ENCODE measurements at regions not wholly inside any gene's neighbourhood (a gene's known extent, or its start where the extent isn't known, plus 50 kb on each side); places are given as distances from the start of the nearest gene placed in this dataset.

DNA sequence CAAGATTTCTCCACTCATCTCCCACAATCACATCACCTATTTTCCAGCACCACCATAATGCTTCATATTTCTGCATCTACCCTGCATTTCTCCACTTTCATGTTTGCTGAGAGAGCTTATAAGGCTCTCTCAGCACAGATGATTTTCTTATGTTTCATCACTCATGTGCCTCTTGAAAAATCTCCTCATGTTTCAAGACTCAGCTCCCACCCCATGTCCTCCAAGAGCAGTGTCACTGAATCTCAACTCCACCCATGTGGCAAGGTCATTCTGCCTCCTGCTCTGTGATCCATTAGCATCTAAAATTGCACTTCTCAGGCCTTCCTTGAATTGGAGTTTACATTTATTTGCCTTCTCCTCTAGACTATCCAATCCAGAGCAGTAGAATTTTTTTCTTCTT, 178.7 kb upstream of the IRAK1BP1 start:
- BruUV-seq (replicated peaks): no TSS peak
- Histone ChIP-seq H3K4me2 (ENCODE audit: low read length) (no peak overlapping the region), H3K9me3 (ENCODE audit: control insufficient read depth in 1 of 2, insufficient read depth in 1 of 2, low read depth in 1 of 2, low read length in 2 of 2) (no peaks in the 10 kb centered on the region), H3K4me3 (replicated peaks in 1 of 2; ENCODE audit: low read depth in 1 of 2, low read length in 2 of 2) (no peak overlapping the region), H3K36me3 (ENCODE audit: control insufficient read depth in 1 of 2, insufficient read depth in 2 of 2, low read length in 2 of 2) (no peaks in the 10 kb centered on the region), H3K9ac (ENCODE audit: low read length) (no peak overlapping the region), H4K20me1 (ENCODE audit: insufficient read depth) (no peaks in the 10 kb centered on the region), H3K79me2 (ENCODE audit: insufficient read depth, low read length) (no peaks in the 10 kb centered on the region), H3K9me2 (ENCODE audit: insufficient read depth) (no peaks in the 10 kb centered on the region), H3K27me3 (ENCODE audit: insufficient read depth, low read length) (no peaks in the 10 kb centered on the region), H3K27ac (ENCODE audit: low read depth, low read length) (no peak overlapping the region), H3K4me1 (ENCODE audit: control insufficient read depth in 1 of 2, insufficient read depth in 2 of 2, low read length in 2 of 2) (no peaks in the 10 kb centered on the region), H2AFZ (ENCODE audit: low read depth, low read length, poor library complexity, severe bottlenecking) (no peak overlapping the region)
- ChIA-PET POLR2A (no interaction called here), RAD21 (ENCODE audit: low non-redundant PET in 1 of 2, low total read pairs in 2 of 2, uncharacterized antibody in 2 of 2, unreplicated experiment in 2 of 2) (no interaction called here), CTCF (no interaction called here)
- no peak for ATAC-seq
- TF ChIP-seq EZH2 (IDR thresholded peaks at IDR 0.05) (no peak), EGR1 (IDR thresholded peaks at IDR 0.05; ENCODE audit: low read depth) (no peak), SIN3A (IDR thresholded peaks at IDR 0.05; ENCODE audit: low read depth) (no peak), RAD21 (IDR thresholded peaks at IDR 0.05; ENCODE audit: low read depth) (no peak), TCF7L2 (IDR thresholded peaks at IDR 0.05; ENCODE audit: borderline replicate concordance, extremely low read depth, insufficient read depth, insufficient read length) (no peak), YY1 (IDR thresholded peaks at IDR 0.05; ENCODE audit: extremely low read depth, insufficient replicate concordance, low read depth, low read length) (no peak), EZH2phosphoT487 (IDR thresholded peaks at IDR 0.05; ENCODE audit: borderline replicate concordance) (no peak), POLR2A (IDR thresholded peaks at IDR 0.05; ENCODE audit: borderline replicate concordance, extremely low read depth, insufficient read depth, insufficient read length) (no peak), JUND (IDR thresholded peaks at IDR 0.05) (no peak), POLR2AphosphoS5 (IDR thresholded peaks at IDR 0.05; ENCODE audit: low read depth, low read length) (no peak), SP1 (IDR thresholded peaks at IDR 0.05; ENCODE audit: low read depth) (no peak), CBX3 (IDR thresholded peaks at IDR 0.05; ENCODE audit: low read depth) (no peak), CEBPB (IDR thresholded peaks at IDR 0.05; ENCODE audit: low read depth) (no peak)
- TF ChIP-seq, protein P1, sequence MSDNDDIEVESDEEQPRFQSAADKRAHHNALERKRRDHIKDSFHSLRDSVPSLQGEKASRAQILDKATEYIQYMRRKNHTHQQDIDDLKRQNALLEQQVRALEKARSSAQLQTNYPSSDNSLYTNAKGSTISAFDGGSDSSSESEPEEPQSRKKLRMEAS (IDR thresholded peaks at IDR 0.05): no peak
- TF ChIP-seq, protein P2, sequence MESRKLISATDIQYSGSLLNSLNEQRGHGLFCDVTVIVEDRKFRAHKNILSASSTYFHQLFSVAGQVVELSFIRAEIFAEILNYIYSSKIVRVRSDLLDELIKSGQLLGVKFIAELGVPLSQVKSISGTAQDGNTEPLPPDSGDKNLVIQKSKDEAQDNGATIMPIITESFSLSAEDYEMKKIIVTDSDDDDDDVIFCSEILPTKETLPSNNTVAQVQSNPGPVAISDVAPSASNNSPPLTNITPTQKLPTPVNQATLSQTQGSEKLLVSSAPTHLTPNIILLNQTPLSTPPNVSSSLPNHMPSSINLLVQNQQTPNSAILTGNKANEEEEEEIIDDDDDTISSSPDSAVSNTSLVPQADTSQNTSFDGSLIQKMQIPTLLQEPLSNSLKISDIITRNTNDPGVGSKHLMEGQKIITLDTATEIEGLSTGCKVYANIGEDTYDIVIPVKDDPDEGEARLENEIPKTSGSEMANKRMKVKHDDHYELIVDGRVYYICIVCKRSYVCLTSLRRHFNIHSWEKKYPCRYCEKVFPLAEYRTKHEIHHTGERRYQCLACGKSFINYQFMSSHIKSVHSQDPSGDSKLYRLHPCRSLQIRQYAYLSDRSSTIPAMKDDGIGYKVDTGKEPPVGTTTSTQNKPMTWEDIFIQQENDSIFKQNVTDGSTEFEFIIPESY (IDR thresholded peaks at IDR 0.05; ENCODE audit: extremely low read depth, insufficient replicate concordance, low read length): no peak
- TF ChIP-seq, protein P3, sequence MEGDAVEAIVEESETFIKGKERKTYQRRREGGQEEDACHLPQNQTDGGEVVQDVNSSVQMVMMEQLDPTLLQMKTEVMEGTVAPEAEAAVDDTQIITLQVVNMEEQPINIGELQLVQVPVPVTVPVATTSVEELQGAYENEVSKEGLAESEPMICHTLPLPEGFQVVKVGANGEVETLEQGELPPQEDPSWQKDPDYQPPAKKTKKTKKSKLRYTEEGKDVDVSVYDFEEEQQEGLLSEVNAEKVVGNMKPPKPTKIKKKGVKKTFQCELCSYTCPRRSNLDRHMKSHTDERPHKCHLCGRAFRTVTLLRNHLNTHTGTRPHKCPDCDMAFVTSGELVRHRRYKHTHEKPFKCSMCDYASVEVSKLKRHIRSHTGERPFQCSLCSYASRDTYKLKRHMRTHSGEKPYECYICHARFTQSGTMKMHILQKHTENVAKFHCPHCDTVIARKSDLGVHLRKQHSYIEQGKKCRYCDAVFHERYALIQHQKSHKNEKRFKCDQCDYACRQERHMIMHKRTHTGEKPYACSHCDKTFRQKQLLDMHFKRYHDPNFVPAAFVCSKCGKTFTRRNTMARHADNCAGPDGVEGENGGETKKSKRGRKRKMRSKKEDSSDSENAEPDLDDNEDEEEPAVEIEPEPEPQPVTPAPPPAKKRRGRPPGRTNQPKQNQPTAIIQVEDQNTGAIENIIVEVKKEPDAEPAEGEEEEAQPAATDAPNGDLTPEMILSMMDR (IDR thresholded peaks at IDR 0.05 in 2 of 3, conservative IDR thresholded peaks at IDR 0.05 in 1 of 3; ENCODE audit: borderline replicate concordance in 1 of 3, insufficient read depth in 1 of 3, low read depth in 2 of 3, low read length in 2 of 3): no peak
- TF ChIP-seq, protein P4, sequence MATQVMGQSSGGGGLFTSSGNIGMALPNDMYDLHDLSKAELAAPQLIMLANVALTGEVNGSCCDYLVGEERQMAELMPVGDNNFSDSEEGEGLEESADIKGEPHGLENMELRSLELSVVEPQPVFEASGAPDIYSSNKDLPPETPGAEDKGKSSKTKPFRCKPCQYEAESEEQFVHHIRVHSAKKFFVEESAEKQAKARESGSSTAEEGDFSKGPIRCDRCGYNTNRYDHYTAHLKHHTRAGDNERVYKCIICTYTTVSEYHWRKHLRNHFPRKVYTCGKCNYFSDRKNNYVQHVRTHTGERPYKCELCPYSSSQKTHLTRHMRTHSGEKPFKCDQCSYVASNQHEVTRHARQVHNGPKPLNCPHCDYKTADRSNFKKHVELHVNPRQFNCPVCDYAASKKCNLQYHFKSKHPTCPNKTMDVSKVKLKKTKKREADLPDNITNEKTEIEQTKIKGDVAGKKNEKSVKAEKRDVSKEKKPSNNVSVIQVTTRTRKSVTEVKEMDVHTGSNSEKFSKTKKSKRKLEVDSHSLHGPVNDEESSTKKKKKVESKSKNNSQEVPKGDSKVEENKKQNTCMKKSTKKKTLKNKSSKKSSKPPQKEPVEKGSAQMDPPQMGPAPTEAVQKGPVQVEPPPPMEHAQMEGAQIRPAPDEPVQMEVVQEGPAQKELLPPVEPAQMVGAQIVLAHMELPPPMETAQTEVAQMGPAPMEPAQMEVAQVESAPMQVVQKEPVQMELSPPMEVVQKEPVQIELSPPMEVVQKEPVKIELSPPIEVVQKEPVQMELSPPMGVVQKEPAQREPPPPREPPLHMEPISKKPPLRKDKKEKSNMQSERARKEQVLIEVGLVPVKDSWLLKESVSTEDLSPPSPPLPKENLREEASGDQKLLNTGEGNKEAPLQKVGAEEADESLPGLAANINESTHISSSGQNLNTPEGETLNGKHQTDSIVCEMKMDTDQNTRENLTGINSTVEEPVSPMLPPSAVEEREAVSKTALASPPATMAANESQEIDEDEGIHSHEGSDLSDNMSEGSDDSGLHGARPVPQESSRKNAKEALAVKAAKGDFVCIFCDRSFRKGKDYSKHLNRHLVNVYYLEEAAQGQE (IDR thresholded peaks at IDR 0.05; ENCODE audit: low read depth): no peak
- intact Hi-C loops (cut with micrococcal nuclease): no loop called here
- DNase-seq (ENCODE audit: low read depth, low spot score): no peak
